HG03025 (cell line): ENCODE measurements at regions not wholly inside any gene's neighbourhood (a gene's known extent, or its start where the extent isn't known, plus 50 kb on each side); places are given as distances from the start of the nearest gene placed in this dataset.
"Not testable (repeated sequence)": the region's sequence is repeated elsewhere in the genome, so short reads cannot be mapped to it uniquely, and the experiment has no call there.

Experiments
- ATAC-seq: cut with Tn5 transposase; IDR thresholded peaks from one replicate; pipeline ENCODE4 v1.9.1; 2021; ENCODE audit warnings: mild to moderate bottlenecking, moderate library complexity; ENCODE audit not compliant: unreplicated experiment, low FRiP score

GRCh38 chr13:70222926-70223325 lies 114.7 kb upstream of the KLHL1 start:
- ATAC-seq: no peak

- no peak for ATAC-seq
Measured at GRCh38 chr13:70218618-70219017, 110.4 kb upstream of the KLHL1 start.

- not testable (repeated sequence) for ATAC-seq
Measured at GRCh38 chr13:70208968-70209367, 100.7 kb upstream of the KLHL1 start.

GRCh38 chr13:70206671-70207070 lies 98.4 kb upstream of the KLHL1 start:
- ATAC-seq: no peak

GRCh38 chr13:70203661-70204229 lies 95.5 kb upstream of the KLHL1 start:
- ATAC-seq: no peak

- no peak for ATAC-seq
Measured at GRCh38 chr13:70191034-70191433, 82.8 kb upstream of the KLHL1 start.

- ATAC-seq: no peak
Measured at GRCh38 chr13:70189981-70190380, 81.7 kb upstream of the KLHL1 start.

- ATAC-seq: no peak
Measured at GRCh38 chr13:70188567-70188966, 80.3 kb upstream of the KLHL1 start.

GRCh38 chr13:70183041-70183440 lies 74.8 kb upstream of the KLHL1 start:
- ATAC-seq: no peak
